WERI-Rb-1 (cell line): ENCODE measurements at regions not wholly inside any gene's neighbourhood (a gene's known extent, or its start where the extent isn't known, plus 50 kb on each side); places are given as distances from the start of the nearest gene placed in this dataset.

Experiments
- DNase-seq: peaks from one replicate; pipeline ENCODE4 v3.0.0-alpha.2; 2020
- H3K27ac ChIP-seq: fragments of 250-450 bp; sonication (Bioruptor Pico); 2 replicates; pipeline ENCODE4 v1.5.1; 2020; ENCODE audit warnings: mild to moderate bottlenecking, moderate library complexity
- H3K27me3 ChIP-seq: fragments of 250-450 bp; sonication (Bioruptor Pico); 2 replicates; pipeline ENCODE4 v1.5.1; 2021; ENCODE audit warnings: mild to moderate bottlenecking, low read depth, moderate library complexity; ENCODE audit not compliant: insufficient read depth, severe bottlenecking
- H3K36me3 ChIP-seq: fragments of 250-450 bp; sonication (Bioruptor Pico); 2 replicates; pipeline ENCODE4 v1.5.1; 2020; ENCODE audit warnings: mild to moderate bottlenecking, moderate library complexity
- H3K4me3 ChIP-seq: 2 replicates; pipeline ENCODE4 v1.5.1; 2011; ENCODE audit warnings: low read depth, mild to moderate bottlenecking, control low read depth, low read length
- H3K9me3 ChIP-seq: fragments of 250-450 bp; sonication (Bioruptor Pico); 2 replicates; pipeline ENCODE4 v1.5.1; 2021; ENCODE audit warnings: mild to moderate bottlenecking, moderate library complexity; ENCODE audit not compliant: severe bottlenecking
- TF ChIP-seq, protein P1 (sequence below): IDR thresholded peaks from 2 replicates; pipeline ENCODE4 v1.5.1; 2011; ENCODE audit warnings: low read depth, mild to moderate bottlenecking, control low read depth, inconsistent platforms, low read length

DNA sequence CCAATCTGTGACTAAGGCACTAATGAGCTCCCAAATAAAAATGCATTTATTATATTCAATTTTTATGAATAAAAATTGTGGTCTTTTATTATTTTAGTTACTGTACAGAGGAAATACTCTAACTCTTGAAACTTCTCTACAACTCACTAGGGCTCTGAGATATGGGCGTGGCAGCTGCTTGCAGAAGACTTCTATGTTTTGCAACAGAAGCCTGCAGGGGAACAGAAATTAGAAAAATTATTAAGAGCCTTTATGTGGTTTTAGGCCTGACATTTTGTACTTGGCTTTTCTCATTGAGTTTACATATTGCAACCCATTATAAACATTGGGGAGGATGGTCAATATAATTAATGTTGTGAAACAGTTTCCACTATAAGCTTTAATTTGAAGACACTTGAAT is 581.4 kb downstream of the TNS3 start:
- no peak for DNase-seq
- Histone ChIP-seq H3K27me3 (no peaks in the 10 kb centered on the region), H3K36me3 (no peaks in the 10 kb centered on the region), H3K27ac (no peak overlapping the region), H3K4me3 (no peak overlapping the region), H3K9me3 (no peaks in the 10 kb centered on the region)
- TF ChIP-seq, protein P1, sequence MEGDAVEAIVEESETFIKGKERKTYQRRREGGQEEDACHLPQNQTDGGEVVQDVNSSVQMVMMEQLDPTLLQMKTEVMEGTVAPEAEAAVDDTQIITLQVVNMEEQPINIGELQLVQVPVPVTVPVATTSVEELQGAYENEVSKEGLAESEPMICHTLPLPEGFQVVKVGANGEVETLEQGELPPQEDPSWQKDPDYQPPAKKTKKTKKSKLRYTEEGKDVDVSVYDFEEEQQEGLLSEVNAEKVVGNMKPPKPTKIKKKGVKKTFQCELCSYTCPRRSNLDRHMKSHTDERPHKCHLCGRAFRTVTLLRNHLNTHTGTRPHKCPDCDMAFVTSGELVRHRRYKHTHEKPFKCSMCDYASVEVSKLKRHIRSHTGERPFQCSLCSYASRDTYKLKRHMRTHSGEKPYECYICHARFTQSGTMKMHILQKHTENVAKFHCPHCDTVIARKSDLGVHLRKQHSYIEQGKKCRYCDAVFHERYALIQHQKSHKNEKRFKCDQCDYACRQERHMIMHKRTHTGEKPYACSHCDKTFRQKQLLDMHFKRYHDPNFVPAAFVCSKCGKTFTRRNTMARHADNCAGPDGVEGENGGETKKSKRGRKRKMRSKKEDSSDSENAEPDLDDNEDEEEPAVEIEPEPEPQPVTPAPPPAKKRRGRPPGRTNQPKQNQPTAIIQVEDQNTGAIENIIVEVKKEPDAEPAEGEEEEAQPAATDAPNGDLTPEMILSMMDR = no peak

GRCh38 chr7:46999866-47000265 is 582.0 kb downstream of the TNS3 start:
- no peaks in the 10 kb centered on the region for H3K27me3 ChIP-seq
- TF ChIP-seq, protein P1 = no peak

DNA sequence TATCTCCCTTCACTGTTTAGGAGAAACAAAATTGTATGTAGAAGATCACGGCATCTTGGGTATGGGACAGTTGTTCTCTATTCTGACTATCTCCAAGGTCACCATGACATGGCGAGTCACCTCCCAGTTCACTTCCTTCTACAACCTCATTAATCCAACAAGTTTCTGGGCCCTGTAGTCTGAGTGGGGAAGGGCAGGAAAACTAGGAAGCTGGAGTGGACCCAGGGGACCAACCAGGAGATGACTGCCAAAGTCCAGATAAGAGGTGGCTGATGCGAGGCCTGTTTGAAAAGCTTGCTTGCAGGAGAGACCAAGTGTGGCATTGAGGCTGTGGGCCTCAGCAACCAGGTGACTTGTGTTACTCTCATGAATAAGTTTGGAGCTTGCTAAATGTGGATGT is 584.9 kb downstream of the TNS3 start:
- Histone ChIP-seq H3K36me3 (no peaks in the 10 kb centered on the region), H3K4me3 (no peak overlapping the region), H3K27ac (no peak overlapping the region), H3K9me3 (no peaks in the 10 kb centered on the region), H3K27me3 (no peaks in the 10 kb centered on the region)
- DNase-seq = no peak
- TF ChIP-seq, protein P1 = no peak

More at GRCh38 chr7:46999866-47000265, 582.0 kb downstream of the TNS3 start:
- no peak overlapping the region for H3K27ac ChIP-seq
- H3K36me3 ChIP-seq = no peaks in the 10 kb centered on the region
- no peak for DNase-seq
- H3K4me3 ChIP-seq = no peak overlapping the region
- H3K9me3 ChIP-seq = no peaks in the 10 kb centered on the region

GRCh38 chr7:46993396-46993795 is 588.5 kb downstream of the TNS3 start:
- no peak overlapping the region for H3K27ac ChIP-seq
- no peaks in the 10 kb centered on the region for H3K9me3 ChIP-seq
- no peak for DNase-seq
- no peaks in the 10 kb centered on the region for H3K36me3 ChIP-seq
- no peaks in the 10 kb centered on the region for H3K27me3 ChIP-seq
- H3K4me3 ChIP-seq = no peak overlapping the region
- TF ChIP-seq, protein P1 = no peak

DNA sequence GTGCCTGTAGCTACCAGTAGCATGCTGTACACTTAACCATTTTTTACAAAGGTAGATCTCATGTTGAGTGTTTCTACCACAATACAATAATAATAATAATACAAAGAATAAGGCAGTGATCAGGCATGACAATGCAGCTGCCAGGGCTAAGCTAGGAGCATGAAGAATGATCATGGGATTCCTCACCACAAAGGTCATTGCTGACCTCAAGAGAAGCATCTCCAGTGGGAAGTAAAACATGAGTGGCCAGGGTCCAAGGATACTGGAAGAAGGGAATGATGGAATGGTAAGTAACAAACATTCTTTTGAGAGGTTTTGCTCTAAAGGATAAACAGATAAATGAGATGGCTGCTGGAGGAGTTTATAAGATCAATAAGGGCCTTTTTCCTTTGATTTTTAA is 591.1 kb downstream of the TNS3 start:
- H3K36me3 ChIP-seq = no peaks in the 10 kb centered on the region
- H3K27ac ChIP-seq = no peak overlapping the region
- DNase-seq = no peak
- H3K27me3 ChIP-seq = peaks cover 2% of the 10 kb centered on the region
- H3K4me3 ChIP-seq = no peak overlapping the region
- no peaks in the 10 kb centered on the region for H3K9me3 ChIP-seq
- TF ChIP-seq, protein P1 = no peak

DNA sequence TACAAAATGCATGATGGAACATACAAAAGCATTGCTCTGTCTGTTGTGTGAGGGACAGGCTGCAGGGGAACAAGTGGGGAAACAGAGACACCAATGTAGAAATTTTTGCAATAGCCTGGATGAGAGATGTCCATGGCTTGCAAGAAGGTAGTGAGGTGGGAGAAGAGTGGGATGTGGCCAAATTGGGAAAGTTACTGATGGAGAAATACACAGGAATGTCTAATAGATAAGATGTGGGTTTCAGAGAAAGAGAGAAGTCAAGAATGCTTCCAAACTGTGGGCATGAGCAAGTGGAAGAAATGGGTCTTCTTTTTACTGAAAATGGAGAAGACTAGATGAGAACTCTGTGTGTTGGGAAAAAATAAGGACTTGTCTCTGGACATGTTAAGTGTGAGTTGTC is 592.7 kb downstream of the TNS3 start:
- Histone ChIP-seq H3K4me3 (no peak overlapping the region), H3K9me3 (no peaks in the 10 kb centered on the region), H3K27me3 (peaks cover 2% of the 10 kb centered on the region), H3K36me3 (no peaks in the 10 kb centered on the region), H3K27ac (no peak overlapping the region)
- TF ChIP-seq, protein P1 = no peak
- DNase-seq = no peak
